EH (cell line): ENCODE measurements at regions not wholly inside any gene's neighbourhood (a gene's known extent, or its start where the extent isn't known, plus 50 kb on each side); places are given as distances from the start of the nearest gene placed in this dataset.

ENCODE experiments used
- DNase-seq: peaks from one replicate; pipeline ENCODE4 v3.0.0-alpha.2; 2015; ENCODE audit warnings: low read depth

GRCh38 chr6:168773788-168774187, 332.8 kb downstream of the SMOC2 start:
- DNase-seq = no peak

DNA sequence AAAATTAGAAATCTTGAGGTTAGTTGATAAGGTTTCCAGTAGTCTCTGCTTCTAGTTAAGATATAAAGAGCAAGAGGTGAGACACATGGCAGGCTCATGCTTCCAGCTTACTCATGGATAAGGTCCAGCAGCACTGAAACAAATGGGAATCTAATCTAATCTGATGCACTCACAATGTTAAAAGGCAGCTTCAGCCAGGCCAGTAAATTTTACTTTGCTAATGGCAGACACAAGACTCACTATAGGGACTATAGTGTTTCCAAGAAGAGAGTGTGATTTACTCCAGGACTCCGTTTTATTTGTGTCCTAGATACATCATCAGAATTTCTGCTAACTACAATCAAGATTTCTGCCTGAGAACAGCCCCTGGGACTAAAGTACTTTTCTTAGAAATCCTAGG, 324.8 kb downstream of the SMOC2 start:
- DNase-seq = no peak

DNA sequence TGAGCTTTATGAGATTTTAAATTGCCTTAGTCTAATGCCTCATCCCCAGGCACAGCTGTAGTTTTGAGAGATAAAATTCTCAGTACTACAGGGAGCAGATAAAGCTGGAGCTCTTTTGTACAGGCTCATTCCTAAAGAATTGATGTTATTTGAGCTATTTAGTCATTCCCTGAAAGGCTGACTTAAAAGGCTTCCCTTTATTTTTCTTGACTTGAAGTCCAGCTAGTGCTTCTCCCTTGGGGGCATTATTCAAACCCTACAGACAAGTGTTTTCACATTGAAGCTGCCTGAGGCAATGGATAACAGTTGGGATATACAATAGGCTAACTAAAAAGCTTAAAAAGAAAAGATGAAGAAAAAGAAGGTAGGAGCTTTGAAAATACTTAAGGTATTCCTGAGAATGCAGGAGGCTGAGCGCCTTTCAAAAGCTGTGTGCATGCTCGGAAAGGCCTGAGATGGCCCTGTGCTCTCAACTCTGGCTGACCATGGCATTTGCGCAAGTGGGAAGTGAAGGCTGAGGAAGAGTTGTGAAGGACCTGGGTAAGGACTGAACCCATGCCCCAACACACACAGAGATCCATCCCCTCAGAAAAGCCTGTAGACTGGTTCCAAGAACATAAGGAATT, 315.1 kb downstream of the SMOC2 start:
- DNase-seq = no peak

GRCh38 chr6:168746643-168747042, 305.7 kb downstream of the SMOC2 start:
- no peak for DNase-seq

DNA sequence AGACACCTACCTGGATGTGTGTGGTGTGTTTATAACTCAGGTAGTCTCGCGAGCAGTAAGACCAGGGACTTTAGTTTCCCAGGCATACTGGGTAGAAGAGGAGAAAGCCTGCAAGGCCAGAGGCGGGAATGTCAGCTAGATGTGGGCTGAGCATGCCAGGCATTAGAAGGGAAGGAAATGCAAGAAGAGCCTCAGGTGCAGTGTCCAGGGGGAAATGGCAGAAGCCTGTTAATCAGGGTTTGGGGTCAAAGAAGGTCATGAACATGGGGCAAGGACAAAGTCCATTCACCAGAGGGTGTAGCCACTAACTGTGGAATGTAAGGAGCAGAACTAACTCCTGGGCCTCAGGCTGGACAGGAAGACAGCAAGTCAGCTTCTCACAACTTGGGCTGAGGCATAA, 305.0 kb downstream of the SMOC2 start:
- DNase-seq = no peak

DNA sequence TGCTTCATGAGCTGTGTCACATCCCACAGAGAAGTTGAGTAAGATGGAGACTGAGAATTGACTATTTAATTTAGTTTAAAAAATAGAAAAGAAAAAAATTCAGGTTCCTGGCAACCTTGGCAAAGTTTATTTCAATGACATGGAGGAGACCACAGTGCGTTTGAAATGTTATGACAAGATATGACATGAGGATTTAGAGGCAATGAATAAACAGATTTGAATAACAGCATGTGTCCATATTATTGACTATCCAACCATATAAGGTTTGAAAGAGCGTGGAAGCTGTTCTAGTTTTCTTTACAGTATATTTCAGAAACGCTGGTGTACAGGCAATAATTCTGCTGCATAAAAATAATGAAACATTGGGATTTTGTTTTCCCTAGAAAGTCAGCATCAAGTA, 303.9 kb downstream of the SMOC2 start:
- DNase-seq = no peak

DNA sequence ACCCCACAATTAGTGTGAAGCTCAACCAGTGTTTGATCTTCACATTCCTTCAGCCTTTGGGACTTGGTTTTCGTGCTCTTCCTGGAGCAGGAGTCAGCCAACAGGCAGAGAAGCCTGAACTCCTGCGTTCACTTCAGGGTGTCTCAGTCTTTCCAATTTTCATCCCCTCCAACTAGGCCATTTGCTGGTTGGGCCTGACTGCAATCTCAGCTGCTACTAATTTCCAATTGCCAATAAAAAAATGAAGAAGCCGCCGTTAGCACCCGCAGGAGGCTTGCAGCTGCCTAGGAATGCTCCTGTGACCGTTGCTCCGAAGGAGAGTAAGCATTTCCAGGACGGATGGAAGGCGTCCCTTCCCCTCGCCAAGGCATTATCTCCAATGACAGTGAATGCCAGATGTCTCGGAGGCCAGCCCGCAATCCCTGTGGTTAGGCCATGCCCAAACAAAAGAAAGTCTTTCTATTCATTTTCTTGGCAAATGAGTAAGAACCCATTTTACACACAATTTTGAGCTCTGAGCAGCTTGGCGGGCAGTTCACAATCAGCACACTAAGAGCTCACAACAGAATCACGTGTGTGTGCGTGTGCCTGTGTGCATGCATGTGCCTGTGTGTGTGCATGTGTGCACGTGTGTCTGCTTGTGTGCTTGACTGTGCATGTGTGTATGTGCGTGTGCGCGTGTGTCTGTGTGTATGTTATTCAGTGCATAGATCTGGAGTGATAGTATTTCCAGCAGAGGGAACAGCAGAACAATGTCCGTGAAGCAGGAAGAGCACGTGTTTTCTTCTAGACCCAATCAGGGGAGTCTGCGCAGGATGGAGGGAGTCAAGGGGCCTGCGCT, 301.2 kb downstream of the SMOC2 start:
- DNase-seq = no peak

GRCh38 chr6:168741305-168741704, 300.3 kb downstream of the SMOC2 start:
- no peak for DNase-seq

DNA sequence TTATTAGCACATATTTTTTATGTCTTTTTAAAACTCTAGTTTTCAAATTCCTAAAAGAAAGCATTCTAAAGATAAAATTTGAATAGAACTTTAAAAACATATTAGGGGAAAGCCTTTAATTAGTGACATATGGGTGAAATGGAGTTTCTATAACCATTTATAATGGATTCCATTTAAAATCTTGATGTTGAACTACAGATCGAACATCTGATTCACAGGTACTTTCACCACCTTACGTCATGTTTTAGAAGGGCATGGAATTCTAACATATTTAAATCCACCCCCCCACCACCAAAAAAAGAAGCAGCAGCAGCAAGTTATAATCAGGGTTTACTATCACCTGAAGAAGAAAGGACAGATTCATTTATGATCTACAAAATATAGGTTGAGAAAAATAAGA, 298.4 kb downstream of the SMOC2 start:
- no peak for DNase-seq

GRCh38 chr6:168737481-168737880, 296.5 kb downstream of the SMOC2 start:
- DNase-seq = no peak

- DNase-seq = no peak
These were observed 296.0 kb downstream of the SMOC2 start for GRCh38 chr6:168737014-168737413.

- no peak for DNase-seq
These were observed 295.1 kb downstream of the SMOC2 start for GRCh38 chr6:168736039-168736438.

GRCh38 chr6:168735268-168735949, 294.4 kb downstream of the SMOC2 start:
- DNase-seq = no peak

GRCh38 chr6:168734523-168734922, 293.5 kb downstream of the SMOC2 start:
- DNase-seq = no peak

DNA sequence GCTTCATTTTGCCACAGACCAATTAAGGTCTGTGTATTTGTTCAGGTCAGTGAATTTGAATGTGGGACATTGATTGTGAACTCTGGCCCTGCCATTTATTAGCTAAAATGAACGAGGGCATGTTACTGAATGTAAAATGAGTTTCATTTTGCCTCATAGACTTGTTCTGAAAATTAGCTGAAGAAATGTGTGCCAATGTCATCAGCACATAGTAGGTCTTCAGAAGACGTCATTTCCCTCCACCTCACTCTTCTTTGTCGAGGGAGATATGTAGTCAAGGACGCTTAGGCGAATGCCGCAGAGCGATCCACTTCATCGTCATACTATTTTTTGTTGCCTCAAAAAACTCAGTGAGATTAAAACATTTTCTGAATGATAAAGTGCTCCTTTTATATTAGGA, 291.7 kb downstream of the SMOC2 start:
- no peak for DNase-seq

GRCh38 chr6:168730931-168731716, 290.1 kb downstream of the SMOC2 start:
- DNase-seq = no peak

GRCh38 chr6:168728056-168728455, 287.1 kb downstream of the SMOC2 start:
- DNase-seq = no peak

DNA sequence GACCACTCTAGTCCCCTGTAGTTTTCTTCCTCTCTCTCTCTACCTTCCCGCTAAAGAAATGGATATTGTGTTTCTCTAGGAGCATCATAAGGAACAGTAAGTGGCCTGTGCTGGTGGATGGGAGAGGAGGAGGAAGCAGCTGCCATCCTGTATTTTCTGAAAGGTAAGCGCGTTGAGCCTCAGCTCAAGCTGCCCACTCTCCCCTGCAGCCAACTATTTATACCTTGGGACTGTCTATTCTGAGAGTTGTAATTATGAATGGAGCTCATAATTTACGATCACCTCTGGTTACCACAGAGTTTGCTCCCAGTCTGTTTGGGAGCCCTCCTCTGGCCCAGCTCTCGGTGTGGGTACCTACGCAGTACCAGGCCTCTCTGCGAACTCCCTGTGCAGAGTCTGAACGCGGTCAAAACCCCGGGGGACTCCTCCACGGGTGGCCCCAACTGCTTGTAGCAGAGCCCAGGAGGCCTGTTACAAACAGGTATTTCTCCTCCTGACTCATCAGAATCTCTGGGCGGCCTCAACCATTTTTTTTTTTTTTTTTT, 285.4 kb downstream of the SMOC2 start:
- no peak for DNase-seq

DNA sequence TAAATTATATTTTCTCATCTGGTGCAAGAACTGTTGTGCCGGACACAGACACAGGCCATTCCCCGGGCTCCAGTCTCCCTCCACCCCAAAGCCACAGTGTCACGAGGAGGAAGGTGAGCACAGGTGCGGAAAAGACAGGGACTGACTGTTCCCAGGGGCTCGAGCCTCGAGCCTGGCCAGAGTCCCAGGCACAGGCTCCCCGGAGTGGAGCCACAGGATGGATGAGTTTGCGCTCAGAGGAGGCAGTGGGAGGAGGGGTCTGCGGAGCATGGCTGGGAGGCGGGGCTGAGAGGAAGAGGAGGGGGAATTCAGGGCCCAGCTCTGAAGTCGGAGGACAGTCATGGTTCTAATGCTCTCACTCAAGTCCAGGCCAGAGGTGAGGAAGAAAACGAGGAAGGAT, 284.8 kb downstream of the SMOC2 start:
- DNase-seq = no peak

GRCh38 chr6:168724669-168725570, 283.9 kb downstream of the SMOC2 start:
- DNase-seq = no peak

GRCh38 chr6:168724033-168724432, 283.0 kb downstream of the SMOC2 start:
- DNase-seq = no peak
